NCI-H2081 (cell line): ENCODE measurements at regions not wholly inside any gene's neighbourhood (a gene's known extent, or its start where the extent isn't known, plus 50 kb on each side); places are given as distances from the start of the nearest gene placed in this dataset.
"Not testable (repeated sequence)": the region's sequence is repeated elsewhere in the genome, so short reads cannot be mapped to it uniquely, and the experiment has no call there.

ENCODE experiments used
- DNase-seq, 2 experiments: peaks; one replicate each; lab custom pipeline; 2025; lab: John Stamatoyannopoulos, UW

DNA sequence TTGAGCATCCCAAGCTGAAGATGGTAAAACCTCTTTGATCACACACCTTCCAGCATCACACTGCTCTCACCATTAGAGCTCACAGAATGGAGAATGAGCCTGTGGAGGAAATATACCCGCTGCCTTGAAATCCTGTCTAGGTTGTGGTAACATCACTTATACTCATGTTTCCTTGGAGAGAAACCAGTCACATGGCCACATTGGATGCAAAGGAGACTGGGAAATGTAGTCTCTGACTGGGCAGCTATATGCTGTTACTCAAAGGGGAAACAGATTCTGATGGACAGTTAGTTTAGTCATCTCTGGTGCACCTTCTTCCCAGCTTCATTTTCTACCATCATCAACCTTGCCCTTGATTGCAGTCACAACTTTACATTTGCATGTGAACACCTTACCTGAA lies 286.3 kb downstream of the ANKRD50 start:
- no peak for DNase-seq

DNA sequence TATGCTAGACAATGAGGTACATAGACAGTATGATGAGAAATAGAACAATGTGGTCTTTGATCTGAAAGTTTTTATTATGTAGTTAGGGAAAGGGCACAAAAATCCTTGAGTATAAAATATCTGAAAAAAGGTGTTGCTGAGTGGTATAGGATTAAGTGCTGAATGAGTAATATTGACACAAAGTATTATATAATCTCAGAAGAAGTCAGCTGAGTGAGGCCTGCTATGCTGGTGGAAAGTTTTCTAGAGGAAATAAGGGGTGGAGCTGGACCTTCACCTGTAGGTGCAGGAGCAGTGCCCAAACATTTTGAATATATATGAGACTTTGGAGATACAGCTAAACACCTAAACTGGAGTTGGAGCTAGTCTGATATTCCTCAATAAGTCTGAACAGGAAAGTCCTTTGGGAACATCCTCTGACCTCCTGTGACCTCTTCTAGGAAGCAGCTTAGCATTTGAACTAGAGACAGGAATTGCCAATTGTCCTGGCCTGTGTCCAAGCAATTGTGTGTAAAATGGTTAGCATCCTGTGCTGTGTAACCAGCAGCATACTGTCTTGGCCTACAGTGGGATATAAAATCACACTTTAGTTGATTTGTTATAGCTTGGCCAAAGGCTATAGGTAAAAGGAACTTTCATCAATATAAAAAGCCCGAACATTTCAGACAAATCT lies 285.3 kb downstream of the ANKRD50 start:
- DNase-seq = peak in 1 of 2 experiments; percentile 19

DNA sequence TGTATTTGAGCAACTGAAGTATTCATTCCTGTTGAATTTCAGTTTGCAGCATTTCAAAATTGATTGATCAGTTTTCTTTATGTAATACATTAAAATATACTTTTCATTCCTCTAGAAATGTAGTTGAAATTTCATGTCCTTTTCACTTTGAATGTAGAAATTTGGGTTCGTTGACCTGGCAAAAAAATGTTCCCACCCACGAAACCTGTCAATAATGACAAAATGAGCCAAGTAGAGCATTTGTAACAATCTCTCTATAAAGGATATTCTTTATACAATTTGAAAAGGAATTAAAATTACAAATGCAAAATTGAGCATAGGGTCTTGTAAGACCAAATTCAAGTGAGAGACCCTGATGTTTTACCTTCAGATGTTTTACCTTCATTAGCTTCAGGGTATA lies 283.9 kb downstream of the ANKRD50 start:
- no peak for DNase-seq

DNA sequence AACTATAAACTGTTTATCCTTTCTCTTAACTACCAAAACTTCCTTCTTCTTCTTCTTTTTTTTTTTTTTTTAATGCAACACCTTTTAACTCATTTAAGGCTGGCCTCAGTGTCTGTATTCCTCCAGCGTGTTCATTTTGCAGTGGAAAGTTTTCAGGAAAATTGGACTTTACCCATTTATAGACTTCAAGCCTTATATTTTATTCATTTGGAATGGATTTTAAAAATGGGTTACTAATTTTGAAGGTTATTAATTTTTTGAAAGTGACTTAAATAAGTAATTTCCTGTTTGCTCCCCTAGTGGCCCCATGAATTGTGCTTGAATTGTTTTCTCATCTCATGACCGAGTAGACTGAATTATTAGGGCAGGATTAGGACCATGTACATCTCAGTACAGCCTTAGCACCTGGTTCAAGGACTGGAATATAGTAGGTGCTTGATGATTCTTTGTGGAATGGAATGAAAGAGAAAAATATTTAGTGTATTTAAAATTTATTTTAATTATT lies 282.7 kb downstream of the ANKRD50 start:
- no peak for DNase-seq

DNA sequence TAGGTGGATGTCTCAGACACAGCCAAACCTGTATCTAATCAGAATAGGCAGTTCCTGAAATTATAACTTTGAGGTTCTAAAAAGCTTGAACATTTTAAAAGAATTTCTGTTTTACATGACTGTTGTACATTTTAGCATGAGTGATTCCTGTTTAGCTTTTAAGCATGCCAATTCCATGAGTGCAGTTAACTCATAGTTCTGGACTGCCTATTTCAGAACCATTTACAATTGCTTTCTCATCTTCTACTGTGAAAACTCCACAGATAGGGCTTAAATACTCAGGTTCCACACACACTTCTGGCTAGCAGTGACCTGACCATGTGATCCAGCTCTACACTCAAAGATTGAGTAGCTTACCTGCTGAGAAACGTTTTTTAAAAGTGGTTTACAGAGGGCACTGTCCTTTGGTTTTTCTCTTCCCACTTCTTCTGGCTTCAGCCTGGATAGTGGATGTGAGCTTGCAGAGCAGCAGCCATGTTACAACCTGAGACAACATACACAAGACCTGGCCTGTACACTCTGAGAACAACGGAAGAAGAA lies 280.8 kb downstream of the ANKRD50 start:
- no peak for DNase-seq

DNA sequence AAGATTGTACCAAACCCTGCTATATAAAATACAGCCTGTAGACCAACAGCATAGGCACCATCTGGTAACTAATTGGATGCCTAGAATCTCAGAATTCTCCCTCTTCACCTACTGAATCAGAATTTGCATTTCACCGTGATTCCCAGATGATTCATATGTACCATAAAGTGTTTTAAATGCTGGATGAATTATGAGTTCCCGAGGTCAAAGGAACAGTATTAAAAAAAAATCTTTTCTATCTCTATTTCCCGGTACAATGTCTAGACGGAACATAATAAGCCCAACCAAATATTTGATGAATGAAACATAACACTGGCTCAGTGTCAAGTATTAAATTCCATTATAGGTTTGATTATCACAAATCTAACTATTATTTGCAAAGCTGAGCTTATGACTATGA lies 280.0 kb downstream of the ANKRD50 start:
- no peak for DNase-seq

DNA sequence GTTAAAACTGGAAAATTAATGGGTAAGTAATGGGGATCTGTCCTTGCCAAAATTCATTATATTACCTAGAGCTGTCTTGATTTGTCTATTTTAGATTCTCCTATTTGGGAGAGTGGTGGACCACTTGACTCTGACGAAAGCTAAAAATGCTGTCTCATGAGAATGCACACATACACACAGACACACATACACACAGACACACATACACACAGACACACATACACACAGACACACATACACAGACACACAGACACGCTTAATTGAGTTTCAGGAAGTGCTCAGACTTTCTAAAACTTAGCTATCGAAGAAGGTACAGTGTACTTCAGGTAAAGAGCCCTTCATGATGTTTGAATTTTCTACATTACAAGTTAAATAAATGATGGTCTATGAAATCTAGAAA lies 279.5 kb downstream of the ANKRD50 start:
- no peak for DNase-seq

DNA sequence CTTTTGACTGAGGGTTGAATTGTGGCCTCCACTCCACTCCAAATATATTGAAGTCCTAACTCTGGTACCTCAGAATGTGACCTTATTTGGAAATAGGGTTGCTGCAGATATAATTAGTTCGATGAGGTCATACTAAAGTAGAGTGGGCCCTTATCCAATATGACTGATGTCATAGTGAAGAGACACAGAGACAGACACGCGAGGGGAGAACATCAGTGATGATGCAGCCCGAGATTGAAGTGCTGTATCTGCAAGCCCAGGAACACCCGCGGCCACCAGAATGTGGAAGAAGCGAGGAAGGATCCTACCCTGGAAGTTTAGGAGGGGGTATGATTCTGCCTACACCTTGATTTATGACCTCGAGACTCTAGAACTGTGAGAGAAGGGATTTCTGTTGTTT lies 279.0 kb downstream of the ANKRD50 start:
- DNase-seq = no peak

DNA sequence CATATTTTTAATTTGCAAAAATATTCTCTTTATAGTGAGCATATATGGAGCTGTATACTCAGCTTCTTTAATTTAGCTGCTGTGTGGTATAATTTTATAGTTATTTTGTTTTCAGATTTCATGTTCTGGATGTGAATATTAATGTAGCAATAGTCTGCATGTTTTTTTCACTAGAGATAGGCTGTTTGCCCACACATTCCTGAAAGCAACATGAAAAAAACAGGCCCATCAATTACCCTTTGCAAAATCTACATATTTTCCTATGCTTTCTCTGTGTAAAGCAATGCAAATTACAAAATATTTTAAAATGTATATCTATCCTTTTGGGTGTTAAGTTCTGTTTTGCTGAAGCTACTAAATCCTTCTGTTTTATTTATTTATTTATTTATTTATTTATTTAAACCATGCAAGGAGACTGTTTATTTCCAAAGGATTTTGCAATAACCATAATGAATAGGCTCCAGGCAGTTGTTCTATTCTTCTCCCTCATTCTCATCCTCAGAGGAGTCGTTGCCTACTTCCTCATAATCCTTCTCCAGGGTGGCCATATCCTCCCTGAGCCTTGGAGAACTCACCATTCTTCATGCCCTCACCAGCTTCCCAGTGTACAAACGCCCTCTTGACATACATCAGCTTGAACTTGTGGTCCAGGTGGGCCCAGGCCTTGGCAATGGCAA lies 277.1 kb downstream of the ANKRD50 start:
- DNase-seq = no peak

DNA sequence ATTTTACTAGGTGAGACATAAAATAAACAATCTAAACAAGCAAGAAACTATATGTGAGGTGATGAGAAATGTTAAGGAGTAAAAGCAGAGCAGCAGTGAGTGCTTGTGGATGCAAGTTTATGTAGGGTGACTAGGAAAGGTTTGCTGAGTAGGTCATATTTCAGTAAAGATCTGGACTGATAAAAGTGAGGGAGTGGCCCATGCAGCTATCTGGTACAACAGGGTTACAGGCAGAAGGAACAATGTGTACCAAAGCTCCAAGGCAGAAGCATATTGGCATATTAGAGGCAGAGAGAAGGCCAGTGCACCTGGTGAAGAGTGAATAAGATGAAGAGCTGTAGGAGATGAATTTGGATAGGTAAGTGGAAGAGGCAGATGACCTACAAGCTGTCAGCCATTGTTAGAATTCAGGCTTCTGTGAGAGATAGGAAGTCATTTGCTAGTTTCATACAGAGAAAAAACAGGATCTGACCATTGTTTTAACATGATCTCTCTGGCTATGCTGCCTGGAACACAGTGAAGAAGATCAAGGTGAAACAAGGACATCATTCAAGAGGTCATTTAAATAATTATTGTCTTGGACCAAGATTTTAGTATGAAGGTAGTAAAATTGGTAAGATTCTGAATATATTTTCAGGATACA lies 274.6 kb downstream of the ANKRD50 start:
- DNase-seq = no peak

DNA sequence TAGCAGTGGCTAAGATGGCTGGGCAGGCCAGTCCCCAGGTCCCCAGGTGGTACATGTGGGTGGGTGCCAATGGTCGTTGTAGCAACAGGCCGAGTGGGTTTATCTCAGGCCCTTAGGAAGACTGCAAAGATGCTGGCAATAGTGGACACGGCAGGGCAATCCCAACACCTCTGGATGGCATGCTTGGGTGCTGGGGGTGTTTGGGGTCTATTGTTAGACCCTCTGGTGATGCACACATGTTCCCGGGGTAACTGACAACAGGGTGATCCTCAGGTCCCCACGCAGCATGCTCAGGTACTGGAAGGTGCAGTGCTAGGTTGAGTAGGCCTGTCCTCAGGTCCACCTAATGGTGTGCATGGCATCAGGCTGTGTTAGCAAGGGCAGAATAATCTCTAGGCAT lies 267.5 kb downstream of the ANKRD50 start:
- no peak for DNase-seq

DNA sequence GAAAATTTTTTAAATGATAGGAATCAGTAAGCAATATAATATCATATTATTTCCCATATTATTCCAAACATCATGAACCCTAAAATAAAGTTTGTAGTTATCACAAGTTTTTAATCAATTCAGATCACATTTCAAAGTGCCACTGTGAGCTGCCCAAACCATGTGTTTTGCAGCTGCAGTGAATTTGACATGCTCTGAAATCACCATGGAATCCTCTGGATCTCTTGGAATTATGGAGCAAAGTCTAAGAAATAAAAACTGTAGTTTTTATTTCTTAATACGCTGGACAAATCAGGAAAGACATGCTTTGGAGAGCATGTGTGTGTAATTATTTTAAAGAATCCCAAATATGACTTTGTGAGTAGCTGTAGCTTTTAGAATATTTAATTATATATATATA lies 262.7 kb downstream of the ANKRD50 start:
- DNase-seq = no peak

DNA sequence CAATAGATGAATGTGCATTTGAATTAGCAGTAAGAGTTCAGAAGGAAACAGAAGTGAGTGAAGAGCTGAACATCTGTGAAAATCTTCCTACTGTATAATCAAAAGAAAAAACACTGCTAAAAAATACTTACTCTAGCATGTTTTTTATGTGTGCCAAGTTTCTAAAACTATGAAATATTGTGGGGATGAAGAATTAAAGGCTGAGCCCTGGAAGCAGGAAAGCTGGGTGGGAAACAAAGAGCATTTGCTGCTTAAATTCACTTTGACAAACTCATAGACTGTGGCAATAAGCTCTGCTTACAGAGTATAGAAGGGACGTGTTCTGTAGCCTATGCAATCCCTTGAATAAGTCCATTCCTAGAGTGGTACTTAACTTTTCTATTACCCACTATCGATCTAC lies 261.7 kb downstream of the ANKRD50 start:
- DNase-seq = no peak

DNA sequence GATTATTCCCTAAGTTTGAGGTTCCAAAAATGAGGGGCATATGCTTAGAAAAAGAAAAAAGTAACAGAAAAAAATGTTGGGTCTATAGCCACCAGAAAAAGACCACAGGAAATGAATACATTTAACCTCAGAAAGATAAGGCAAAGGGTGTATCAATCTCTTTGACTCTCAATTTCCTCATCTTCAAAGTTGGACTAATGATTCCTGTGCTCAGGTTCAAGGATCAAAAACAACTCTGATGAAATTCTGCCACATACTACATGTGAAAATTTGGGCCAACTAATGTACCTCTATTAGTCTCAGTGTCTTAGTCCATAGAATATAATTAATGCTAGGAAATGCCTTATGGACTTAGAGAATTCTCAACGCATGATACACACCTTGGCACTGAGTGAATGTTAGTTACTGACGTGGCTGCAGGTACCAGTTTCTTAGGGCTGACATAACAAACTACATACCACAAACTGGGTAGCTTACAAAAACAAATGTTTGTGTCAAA lies 257.7 kb downstream of the ANKRD50 start:
- DNase-seq = no peak

DNA sequence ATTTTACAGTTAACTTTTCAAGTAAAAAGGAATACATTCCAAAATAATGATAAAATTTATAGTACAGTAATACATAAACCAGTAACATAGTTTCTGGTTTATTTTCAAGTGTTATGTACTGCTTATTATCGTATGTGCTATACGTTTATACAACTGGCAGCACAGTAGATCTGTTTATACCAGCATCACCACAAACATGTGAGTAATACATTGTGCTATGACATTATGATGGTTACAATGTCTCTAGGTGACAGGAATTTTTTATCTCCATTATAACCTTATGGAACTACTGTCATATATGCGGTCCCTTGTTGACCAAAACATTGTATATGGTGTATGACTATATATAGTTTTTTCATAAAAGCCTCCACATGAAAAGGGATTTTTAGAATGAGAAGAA lies 256.9 kb downstream of the ANKRD50 start:
- no peak for DNase-seq

DNA sequence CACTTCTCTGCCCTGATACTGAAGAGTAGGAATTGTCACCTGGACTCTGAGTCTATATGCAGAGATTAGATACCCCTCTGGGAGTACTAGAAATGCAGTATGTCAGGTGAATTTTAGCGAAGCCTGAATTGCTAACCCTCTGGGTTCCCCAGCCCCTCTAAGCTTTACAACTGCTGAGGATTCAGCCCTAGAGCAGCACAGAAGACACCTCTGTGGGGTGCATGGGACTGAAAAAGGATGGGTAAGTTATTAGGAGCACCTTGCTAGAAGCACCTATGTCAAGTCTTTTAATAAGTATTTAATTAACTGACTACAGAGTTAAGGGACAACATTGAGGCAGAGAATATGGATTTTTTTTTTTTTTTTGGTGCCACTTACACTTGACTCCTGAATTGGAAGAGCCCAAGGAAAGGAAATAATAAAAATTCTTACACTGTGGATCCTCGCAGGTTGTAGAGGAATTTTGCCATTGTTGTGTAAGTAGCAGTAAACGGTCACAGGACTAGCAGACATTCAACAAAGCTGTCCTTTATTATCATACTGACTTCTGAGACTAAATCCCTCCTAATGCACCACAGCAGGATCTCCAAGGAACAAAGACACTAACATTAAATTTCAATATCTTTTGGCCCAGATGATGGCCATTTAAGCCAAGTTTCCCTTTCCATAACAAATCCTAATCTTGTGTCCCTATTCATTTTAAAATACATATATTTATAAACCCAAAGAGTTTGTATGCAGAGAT lies 253.2 kb downstream of the ANKRD50 start:
- no peak for DNase-seq

DNA sequence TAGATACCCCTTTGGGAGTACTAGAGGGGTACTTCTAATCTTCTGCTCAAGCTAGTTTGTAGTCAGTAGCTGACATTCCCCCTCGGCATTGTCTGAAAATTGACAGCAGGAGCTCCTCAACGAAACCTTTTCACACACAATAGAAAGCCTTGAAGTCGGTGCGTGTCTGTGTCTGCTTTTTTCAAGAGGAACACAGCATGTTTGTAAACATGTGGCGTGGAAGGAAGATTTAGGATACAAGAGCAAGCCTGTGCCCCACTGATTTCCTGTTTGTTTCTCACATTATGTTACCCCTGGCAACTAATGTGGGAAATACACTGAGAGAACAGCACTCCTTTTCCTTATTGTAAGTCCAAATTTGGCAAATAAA lies 252.6 kb downstream of the ANKRD50 start:
- DNase-seq = no peak

DNA sequence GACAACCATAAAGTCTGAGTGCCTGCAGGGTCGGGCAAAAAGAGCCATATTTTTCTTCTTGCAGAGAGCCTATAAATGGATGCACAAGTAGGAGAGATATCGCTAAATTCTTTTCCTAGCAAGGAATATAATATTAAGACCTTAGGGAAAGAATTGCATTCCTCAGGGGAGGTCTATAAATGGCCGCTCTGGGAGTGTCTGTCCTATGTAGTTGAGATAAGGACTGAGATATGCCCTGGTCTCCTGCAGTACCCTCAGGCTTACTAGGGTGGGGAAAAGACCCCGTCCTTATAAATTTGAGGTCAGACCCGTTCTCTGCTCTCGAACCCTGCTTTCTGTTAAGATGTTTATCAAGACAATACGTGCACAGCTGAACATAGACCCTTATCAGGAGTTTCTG lies 250.9 kb downstream of the ANKRD50 start:
- DNase-seq = not testable (repeated sequence)

DNA sequence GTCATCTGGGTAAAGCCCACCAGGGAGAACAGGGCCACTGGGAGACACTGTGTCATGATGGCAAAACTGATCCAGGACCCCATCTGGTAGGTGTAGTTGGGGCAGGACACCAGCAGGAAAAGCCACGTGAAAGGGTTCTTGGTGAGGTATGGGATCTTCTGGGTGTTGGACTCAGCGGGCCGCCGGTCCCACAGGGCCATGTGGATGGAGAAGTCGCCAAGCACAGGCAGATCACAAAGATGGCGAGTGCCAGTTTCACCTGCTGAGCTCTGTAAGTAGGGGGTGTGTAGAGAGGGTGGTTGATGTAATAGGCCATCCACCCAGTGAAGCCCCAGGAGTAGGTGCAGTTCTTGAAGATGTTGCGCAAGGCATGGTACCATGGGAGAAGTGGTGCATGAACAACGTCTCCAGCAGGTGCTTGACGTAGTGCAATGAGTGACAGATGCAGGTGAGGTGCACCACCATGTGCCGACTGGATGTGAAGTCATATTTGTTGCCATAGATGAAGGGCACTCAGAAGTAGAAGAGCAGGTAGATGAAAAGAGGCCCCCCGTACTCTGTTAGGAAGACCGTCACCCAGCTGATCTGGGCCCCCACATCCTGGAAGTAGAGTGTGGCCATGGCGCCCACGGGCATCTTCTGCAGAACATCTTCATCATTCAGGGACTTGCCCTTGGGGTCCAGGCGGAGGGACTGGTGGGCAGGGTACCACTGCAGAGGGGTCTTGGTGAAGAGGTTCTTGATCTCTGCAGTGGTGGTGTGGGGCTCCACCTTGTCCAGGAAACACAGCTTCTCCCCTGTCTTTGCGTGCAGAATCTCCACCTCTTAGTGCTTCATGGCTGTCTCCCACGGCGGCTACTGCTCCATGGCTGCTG lies 249.3 kb downstream of the ANKRD50 start:
- no peak for DNase-seq

DNA sequence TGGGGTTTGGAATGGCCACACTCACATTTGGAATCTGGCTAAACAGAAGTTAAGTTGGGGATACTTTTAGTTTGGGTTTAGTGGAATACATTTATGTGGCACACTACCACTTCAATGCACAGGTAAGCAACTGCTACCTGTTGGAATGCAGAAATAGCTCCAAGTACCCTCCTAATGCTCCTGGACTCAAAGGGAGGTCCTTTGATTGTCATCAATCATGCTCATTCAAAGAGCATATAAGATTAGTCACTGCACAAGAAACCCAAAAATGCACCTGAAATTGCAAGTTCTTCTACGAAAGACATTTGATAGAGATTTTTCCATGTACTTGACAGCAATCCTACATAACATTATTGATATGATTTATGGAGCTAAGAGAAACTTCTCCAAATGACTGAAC lies 247.7 kb downstream of the ANKRD50 start:
- no peak for DNase-seq

DNA sequence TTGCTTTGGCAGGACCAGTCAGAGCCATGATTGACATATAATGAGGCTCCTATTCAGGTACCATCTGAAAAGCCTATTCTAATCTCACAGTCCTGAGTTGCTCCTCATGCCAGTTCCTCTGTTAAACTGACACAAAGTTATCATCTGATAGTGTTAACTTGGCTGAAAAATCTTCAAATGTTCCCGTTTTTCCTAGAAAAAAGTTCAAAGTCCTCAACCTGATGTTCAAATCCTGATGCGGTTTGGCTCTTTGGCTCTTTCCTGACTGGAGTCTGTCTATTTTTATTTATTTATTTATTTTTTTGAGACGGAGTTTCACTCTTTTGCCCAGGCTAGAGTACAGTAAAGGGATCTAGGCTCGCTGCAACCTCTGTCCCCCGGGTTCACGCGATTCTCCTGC lies 244.2 kb downstream of the ANKRD50 start:
- DNase-seq = no peak
